HG03442 (cell line): ENCODE measurements at regions not wholly inside any gene's neighbourhood (a gene's known extent, or its start where the extent isn't known, plus 50 kb on each side); places are given as distances from the start of the nearest gene placed in this dataset.

Source experiments
- ATAC-seq: cut with Tn5 transposase; IDR thresholded peaks from one replicate; pipeline ENCODE4 v1.9.1; 2021; ENCODE audit warnings: mild to moderate bottlenecking, moderate library complexity; ENCODE audit not compliant: unreplicated experiment

GRCh38 chr12:25746131-25746530, 193.0 kb upstream of the LMNTD1 start:
- no peak for ATAC-seq

- ATAC-seq, result no peak
These were observed 199.7 kb upstream of the LMNTD1 start for GRCh38 chr12:25752710-25753309.

- no peak for ATAC-seq
These were observed 202.3 kb upstream of the LMNTD1 start for GRCh38 chr12:25755136-25755970.

GRCh38 chr12:25755971-25756260, 202.6 kb upstream of the RASSF8 start:
- ATAC-seq, result no peak

GRCh38 chr12:25757037-25757665, 201.3 kb upstream of the RASSF8 start:
- no peak for ATAC-seq

- ATAC-seq, result no peak
These were observed 198.7 kb upstream of the RASSF8 start for GRCh38 chr12:25759752-25760151.

- no peak for ATAC-seq
These were observed 197.1 kb upstream of the RASSF8 start for GRCh38 chr12:25761356-25761755.

- no peak for ATAC-seq
These were observed 194.1 kb upstream of the RASSF8 start for GRCh38 chr12:25764409-25764808.

- no peak for ATAC-seq
These were observed 193.6 kb upstream of the RASSF8 start for GRCh38 chr12:25764892-25765291.

- no peak for ATAC-seq
These were observed 190.9 kb upstream of the RASSF8 start for GRCh38 chr12:25767606-25768005.

GRCh38 chr12:25768151-25768550, 190.3 kb upstream of the RASSF8 start:
- no peak for ATAC-seq

GRCh38 chr12:25769082-25769945, 189.2 kb upstream of the RASSF8 start:
- no peak for ATAC-seq

GRCh38 chr12:25771041-25771440, 187.4 kb upstream of the RASSF8 start:
- ATAC-seq, result peak; percentile 81

GRCh38 chr12:25771476-25771875, 187.0 kb upstream of the RASSF8 start:
- no peak for ATAC-seq

- ATAC-seq, result no peak
These were observed 182.5 kb upstream of the RASSF8 start for GRCh38 chr12:25775968-25776367.

- ATAC-seq, result no peak
These were observed 177.7 kb upstream of the RASSF8 start for GRCh38 chr12:25780771-25781170.

GRCh38 chr12:25781232-25781631, 177.2 kb upstream of the RASSF8 start:
- no peak for ATAC-seq

- no peak for ATAC-seq
These were observed 174.9 kb upstream of the RASSF8 start for GRCh38 chr12:25783566-25783965.

- no peak for ATAC-seq
These were observed 173.8 kb upstream of the RASSF8 start for GRCh38 chr12:25784669-25785068.

GRCh38 chr12:25785134-25785533, 173.3 kb upstream of the RASSF8 start:
- no peak for ATAC-seq

- ATAC-seq, result no peak
These were observed 170.8 kb upstream of the RASSF8 start for GRCh38 chr12:25787701-25788100.
